H54 (cell line): ENCODE measurements at regions not wholly inside any gene's neighbourhood (a gene's known extent, or its start where the extent isn't known, plus 50 kb on each side); places are given as distances from the start of the nearest gene placed in this dataset.

Experiments
- DNase-seq: peaks from one replicate; pipeline ENCODE4 v3.0.0; 2011; ENCODE audit warnings: low spot score, mixed read lengths; ENCODE audit not compliant: insufficient read length
- FAIRE-seq: peaks from 3 replicates; lab custom pipeline; 2011; peaks lifted over from hg19 to GRCh38; lab: Jason Lieb, UNC
- POLR2A ChIP-seq: IDR thresholded peaks from 2 replicates; pipeline ENCODE4 v1.6.1; 2011; ENCODE audit warnings: low read depth, mild to moderate bottlenecking, low read length

- TF ChIP-seq POLR2A: no peak
- DNase-seq (no peak), FAIRE-seq (no peak)
Measured at GRCh38 chr12:98173773-98174427, 341.5 kb upstream of the TMPO start.

DNA sequence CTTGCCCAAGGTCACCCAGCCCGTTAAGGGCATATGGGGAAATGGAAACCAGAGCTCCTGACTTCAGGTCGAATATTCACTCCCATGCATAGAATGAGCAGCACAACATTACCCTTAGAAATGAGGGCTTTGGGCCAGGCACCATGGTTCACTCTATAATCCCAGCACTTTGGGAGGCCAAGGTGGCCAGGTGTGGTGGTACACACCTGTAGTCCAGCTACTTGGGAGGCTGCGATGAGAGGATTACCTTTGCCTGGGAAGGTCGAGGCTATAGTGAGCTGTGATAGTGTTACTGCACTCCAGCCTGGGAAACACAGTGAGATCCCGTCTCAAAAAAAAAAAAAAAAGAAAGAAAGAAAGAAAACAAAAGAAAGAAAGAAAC lies 341.0 kb upstream of the TMPO start:
- TF ChIP-seq POLR2A: no peak
- FAIRE-seq: no peak
- no peak for DNase-seq

DNA sequence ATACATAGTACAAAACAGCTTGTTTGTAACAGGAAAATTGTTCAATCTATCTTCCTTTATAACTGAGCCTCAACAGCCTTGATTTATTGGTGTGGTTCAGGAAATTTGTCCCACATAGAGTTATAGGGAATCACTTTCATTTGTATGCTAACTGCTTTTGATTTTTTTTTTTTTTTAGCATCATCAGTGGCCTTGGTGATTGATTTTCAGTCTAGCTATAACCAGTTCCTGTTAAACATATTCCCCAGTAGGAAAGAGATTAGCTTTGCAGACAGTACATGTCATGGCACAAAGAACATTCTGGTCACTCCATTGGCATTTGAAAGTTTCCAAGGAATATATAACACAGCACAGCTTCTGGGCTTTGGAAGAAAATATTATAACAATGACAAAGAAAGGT lies 337.3 kb upstream of the TMPO start:
- no peak for FAIRE-seq
- no peak for TF ChIP-seq POLR2A
- no peak for DNase-seq

DNA sequence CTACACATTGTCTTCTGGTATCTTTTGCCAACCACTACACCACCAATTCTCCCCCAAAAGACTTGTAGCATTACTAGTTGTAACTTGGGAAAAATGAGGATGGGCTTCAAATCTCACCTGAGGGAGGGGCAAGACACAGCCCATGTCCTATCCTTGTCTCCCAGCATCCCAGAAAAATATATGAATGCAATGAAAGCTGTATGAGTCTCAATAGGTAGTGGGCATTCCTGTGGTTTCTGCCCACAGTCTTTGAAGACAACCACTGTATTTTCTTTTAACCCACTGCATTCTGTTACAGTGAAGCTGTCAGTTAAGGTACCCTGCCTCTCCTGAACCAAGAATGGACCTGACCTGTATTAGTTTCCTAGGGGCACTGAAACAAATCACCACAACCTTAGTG lies 336.2 kb upstream of the TMPO start:
- TF ChIP-seq POLR2A: no peak
- FAIRE-seq (no peak), DNase-seq (no peak)

DNA sequence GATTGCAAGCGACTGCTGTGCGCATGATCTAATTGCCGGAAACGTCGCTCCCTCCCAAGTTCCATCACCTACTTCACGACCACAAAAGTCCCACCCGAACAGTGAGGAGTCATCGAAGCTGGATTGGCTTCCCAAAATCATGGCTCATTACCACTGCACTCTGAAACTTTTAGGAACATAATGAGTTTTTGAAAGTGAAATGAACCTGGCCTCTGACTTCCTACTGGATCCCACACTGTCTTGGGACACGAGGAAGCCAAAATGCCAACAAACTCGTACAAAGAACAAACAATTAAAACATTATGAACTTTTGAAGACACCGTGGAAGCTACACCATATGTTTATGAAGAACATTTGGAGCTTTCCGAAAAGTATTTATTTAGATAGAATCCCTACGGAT lies 334.8 kb upstream of the TMPO start:
- DNase-seq (no peak), FAIRE-seq (no peak)
- TF ChIP-seq POLR2A: no peak

- no peak for FAIRE-seq
Measured at GRCh38 chr12:98182821-98183220, 332.6 kb upstream of the TMPO start.

DNA sequence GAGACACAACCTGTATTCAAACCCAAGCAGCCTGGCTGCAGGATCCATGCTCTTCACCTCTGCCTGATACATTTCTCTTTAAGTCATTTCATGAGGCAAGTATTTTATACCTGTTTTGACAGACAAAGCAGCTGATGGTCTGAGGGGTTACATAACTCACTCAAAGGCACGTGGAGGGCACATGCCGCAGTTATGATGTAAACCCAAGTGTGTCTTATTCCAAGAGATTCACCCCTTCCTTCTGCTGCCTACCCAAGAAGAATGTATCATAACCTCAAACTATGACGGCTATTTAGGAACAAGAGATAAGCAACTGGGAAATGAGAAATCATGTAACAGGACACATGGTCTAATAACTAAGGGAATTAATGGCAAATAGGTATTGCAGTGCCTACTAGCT lies 329.8 kb upstream of the TMPO start:
- no peak for FAIRE-seq
- no peak for DNase-seq
- no peak for TF ChIP-seq POLR2A

More at GRCh38 chr12:98182821-98183220, 332.6 kb upstream of the TMPO start:
- DNase-seq: no peak
- no peak for TF ChIP-seq POLR2A

DNA sequence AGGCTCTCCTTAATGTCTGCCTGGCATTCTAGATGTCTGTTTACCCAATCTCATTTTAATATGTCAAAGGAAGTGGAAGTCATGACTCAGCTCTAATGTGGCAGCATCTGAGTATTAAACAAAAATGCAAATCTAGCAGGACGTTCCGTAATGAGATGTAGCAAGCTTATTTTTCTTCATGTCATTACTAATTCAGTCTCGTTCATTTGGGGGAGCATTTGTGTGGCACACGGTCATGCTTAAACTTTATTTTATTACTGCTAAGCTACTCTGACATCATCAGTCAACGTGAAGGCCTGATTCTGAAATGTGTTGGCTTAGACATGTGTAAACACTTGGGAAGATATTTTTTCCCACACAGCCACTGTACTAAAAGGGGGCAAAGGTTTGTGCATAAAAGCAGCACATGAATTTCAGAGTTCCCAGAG lies 326.7 kb upstream of the TMPO start:
- no peak for DNase-seq
- TF ChIP-seq POLR2A: no peak
- FAIRE-seq: no peak

GRCh38 chr12:98194591-98194990 lies 320.8 kb upstream of the TMPO start:
- DNase-seq (no peak), FAIRE-seq (no peak)
- TF ChIP-seq POLR2A: no peak

- FAIRE-seq (no peak), DNase-seq (no peak)
- TF ChIP-seq POLR2A: no peak
Measured at GRCh38 chr12:98198261-98198982, 317.0 kb upstream of the TMPO start.

DNA sequence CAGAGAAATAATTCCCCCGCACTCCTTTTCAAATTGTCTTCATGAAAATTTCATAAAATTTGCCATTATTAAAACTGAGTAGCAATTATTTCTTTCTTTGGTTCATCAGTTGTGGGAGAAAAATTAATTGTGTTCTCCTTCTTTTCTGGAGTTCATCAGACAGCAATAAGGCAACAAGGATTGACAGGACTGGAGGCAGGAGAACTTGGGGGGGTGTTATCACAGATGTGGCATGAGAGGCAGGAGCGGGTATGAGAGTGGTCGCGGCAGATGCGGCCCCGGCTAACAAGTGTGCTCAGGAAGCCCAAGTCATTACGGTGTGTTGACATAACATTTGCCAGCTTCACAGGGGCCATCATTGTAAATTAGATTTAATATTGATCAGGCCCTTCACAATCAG lies 306.6 kb upstream of the TMPO start:
- DNase-seq (no peak), FAIRE-seq (no peak)
- no peak for TF ChIP-seq POLR2A

- FAIRE-seq: no peak
- TF ChIP-seq POLR2A: no peak
- DNase-seq: no peak
Measured at GRCh38 chr12:98211909-98212695, 303.3 kb upstream of the TMPO start.

GRCh38 chr12:98213556-98213955 lies 301.8 kb upstream of the TMPO start:
- no peak for FAIRE-seq

DNA sequence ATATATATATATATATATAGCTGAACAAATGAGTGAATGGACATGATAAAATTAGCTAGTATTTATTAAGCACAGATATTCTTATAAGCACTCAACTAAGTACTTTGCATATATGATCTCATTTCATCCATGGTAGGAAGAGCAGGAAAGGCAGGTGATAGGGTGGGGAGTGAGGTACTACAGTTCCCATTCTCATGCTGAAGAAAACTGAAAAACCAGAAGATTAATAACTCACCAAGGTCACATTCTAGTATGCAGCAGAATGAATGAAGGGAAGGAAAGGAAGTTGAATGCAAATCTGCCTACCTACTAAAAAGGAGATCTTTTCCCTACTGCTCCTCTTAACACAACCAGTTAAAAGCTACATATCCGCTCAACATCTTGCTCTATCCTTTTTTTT lies 298.1 kb upstream of the TMPO start:
- FAIRE-seq: no peak
- DNase-seq: no peak
- no peak for TF ChIP-seq POLR2A

More at GRCh38 chr12:98213556-98213955, 301.8 kb upstream of the TMPO start:
- TF ChIP-seq POLR2A: no peak
- DNase-seq: no peak

- no peak for DNase-seq
- no peak for FAIRE-seq
- no peak for TF ChIP-seq POLR2A
Measured at GRCh38 chr12:98220636-98221035, 294.8 kb upstream of the TMPO start.
